H9 (cell line): ENCODE measurements at regions not wholly inside any gene's neighbourhood (a gene's known extent, or its start where the extent isn't known, plus 50 kb on each side); places are given as distances from the start of the nearest gene placed in this dataset.

Experiments used
- DNase-seq: peaks from one replicate; pipeline ENCODE4 v3.0.0-alpha.2; 2017
- H2AFZ ChIP-seq: one replicate; pipeline ENCODE4 v1.6.1; 2013; ENCODE audit warnings: mild to moderate bottlenecking, low read length, control low read depth, moderate library complexity
- H2AK5ac ChIP-seq: 2 replicates; pipeline ENCODE4 v1.6.1; 2013; ENCODE audit warnings: low read length, control low read depth, mixed read lengths; ENCODE audit not compliant: insufficient read length
- H2BK120ac ChIP-seq: one replicate; pipeline ENCODE4 v1.6.1; 2013; ENCODE audit warnings: low read depth, mild to moderate bottlenecking, low read length, control low read depth, inconsistent platforms; ENCODE audit not compliant: poor library complexity, severe bottlenecking
- H2BK12ac ChIP-seq: 2 replicates; pipeline ENCODE4 v1.6.1; 2013; ENCODE audit warnings: low read length, control low read depth, mixed read lengths, low read depth; ENCODE audit not compliant: insufficient read length
- H2BK15ac ChIP-seq: 2 replicates; pipeline ENCODE4 v1.6.1; 2013; ENCODE audit warnings: low read depth, low read length, control low read depth
- H2BK20ac ChIP-seq: one replicate; pipeline ENCODE4 v1.6.1; 2013; ENCODE audit warnings: low read depth, mild to moderate bottlenecking, low read length, control low read depth, inconsistent platforms; ENCODE audit not compliant: poor library complexity, severe bottlenecking
- H2BK5ac ChIP-seq: 2 replicates; pipeline ENCODE4 v1.6.1; 2013; ENCODE audit warnings: low read length, control low read depth, mixed read lengths; ENCODE audit not compliant: insufficient read length
- H3K14ac ChIP-seq: 2 replicates; pipeline ENCODE4 v1.6.1; 2013; ENCODE audit warnings: low read length, control low read depth; ENCODE audit not compliant: insufficient read depth
- H3K18ac ChIP-seq: 2 replicates; pipeline ENCODE4 v1.6.1; 2013; ENCODE audit warnings: low read depth, mild to moderate bottlenecking, mixed read lengths, low read length, control low read depth; ENCODE audit not compliant: insufficient read length
- H3K23ac ChIP-seq: 2 replicates; pipeline ENCODE4 v1.6.1; 2013; ENCODE audit warnings: low read length, control low read depth, mixed read lengths, low read depth; ENCODE audit not compliant: insufficient read length
- H3K23me2 ChIP-seq: 2 replicates; pipeline ENCODE4 v1.6.1; 2013; ENCODE audit warnings: low read depth, mild to moderate bottlenecking, mixed read lengths, low read length, control low read depth; ENCODE audit not compliant: insufficient read length, poor library complexity, severe bottlenecking
- H3K27ac ChIP-seq: 2 replicates; pipeline ENCODE4 v1.5.1; 2013; ENCODE audit warnings: low read length, control low read depth, mixed read lengths, low read depth; ENCODE audit not compliant: insufficient read length
- H3K27me3 ChIP-seq: 2 replicates; pipeline ENCODE4 v1.6.1; 2013; ENCODE audit warnings: low read length, control low read depth, inconsistent platforms; ENCODE audit not compliant: insufficient read depth
- H3K4ac ChIP-seq: 2 replicates; pipeline ENCODE4 v1.6.1; 2013; ENCODE audit warnings: low read depth, mild to moderate bottlenecking, control low read depth, inconsistent platforms, low read length, moderate library complexity
- H3K4me1 ChIP-seq: 2 replicates; pipeline ENCODE4 v1.6.1; 2013; ENCODE audit warnings: low read length, control low read depth, inconsistent platforms; ENCODE audit not compliant: insufficient read depth
- H3K4me2 ChIP-seq: 2 replicates; pipeline ENCODE4 v1.6.1; 2013; ENCODE audit warnings: low read length, control low read depth, mixed read lengths; ENCODE audit not compliant: insufficient read length, insufficient read depth
- H3K56ac ChIP-seq: 2 replicates; pipeline ENCODE4 v1.6.1; 2013; ENCODE audit warnings: low read depth, mild to moderate bottlenecking, mixed read lengths, low read length, control low read depth; ENCODE audit not compliant: insufficient read length
- H3K79me1 ChIP-seq: 2 replicates; pipeline ENCODE4 v1.6.1; 2013; ENCODE audit warnings: low read depth, mild to moderate bottlenecking, moderate library complexity, low read length, control low read depth, inconsistent platforms; ENCODE audit not compliant: insufficient read depth, poor library complexity, severe bottlenecking
- H3K79me2 ChIP-seq: 2 replicates; pipeline ENCODE4 v1.6.1; 2013; ENCODE audit warnings: low read length, control low read depth, inconsistent platforms; ENCODE audit not compliant: insufficient read depth
- H3K9ac ChIP-seq: 2 replicates; pipeline ENCODE4 v1.6.1; 2013; ENCODE audit warnings: low read length, control low read depth, mixed read lengths; ENCODE audit not compliant: insufficient read length; ENCODE audit errors: extremely low read depth
- H3K9me3 ChIP-seq: one replicate; pipeline ENCODE4 v1.6.1; 2013; ENCODE audit warnings: low read depth, low read length, inconsistent platforms; ENCODE audit not compliant: control insufficient read depth
- H3T11ph ChIP-seq: one replicate; pipeline ENCODE4 v1.6.1; 2013; ENCODE audit warnings: mild to moderate bottlenecking, low read length, control low read depth, inconsistent platforms
- H4K20me1 ChIP-seq: one replicate; pipeline ENCODE4 v1.6.1; 2013; ENCODE audit not compliant: control insufficient read depth, insufficient read length, insufficient read depth
- H4K5ac ChIP-seq: 2 replicates; pipeline ENCODE4 v1.6.1; 2013; ENCODE audit warnings: low read depth, mild to moderate bottlenecking, mixed read lengths, low read length, control low read depth; ENCODE audit not compliant: insufficient read length
- H4K8ac ChIP-seq: replicated peaks from 2 replicates; pipeline ENCODE4 v1.6.1; 2013; ENCODE audit warnings: low read length, control low read depth, mixed read lengths, low read depth; ENCODE audit not compliant: insufficient read length
- H4K91ac ChIP-seq: 2 replicates; pipeline ENCODE4 v1.6.1; 2013; ENCODE audit warnings: low read depth, mild to moderate bottlenecking, moderate library complexity, mixed read lengths, low read length, control low read depth; ENCODE audit not compliant: insufficient read length
- H3K27ac Mint-ChIP-seq, 3 experiments: 2 replicates in 2 of 3; 3 replicates in 1 of 3; pipeline ENCODE4 v1.8.0; 2020 to 2021; ENCODE audit warnings: mixed read lengths in 3 of 3, mild to moderate bottlenecking in 1 of 3, moderate library complexity in 1 of 3
- H3K27me3 Mint-ChIP-seq: 2 replicates; pipeline ENCODE4 v1.8.0; 2021; ENCODE audit warnings: low read depth, mild to moderate bottlenecking, moderate library complexity, mixed read lengths
- H3K36me3 Mint-ChIP-seq, 3 experiments: 2 replicates in 2 of 3; 3 replicates in 1 of 3; pipeline ENCODE4 v1.8.0; 2020 to 2021; ENCODE audit warnings: low read depth in 3 of 3, mixed read lengths in 3 of 3; ENCODE audit not compliant: insufficient read depth in 1 of 3
- H3K4me1 Mint-ChIP-seq, 2 experiments: 2 replicates each; pipeline ENCODE4 v1.8.0; 2020; ENCODE audit warnings: mixed read lengths in 2 of 2
- H3K4me3 Mint-ChIP-seq, 2 experiments: 2 replicates in 1 of 2; 3 replicates in 1 of 2; pipeline ENCODE4 v1.8.0; 2020 to 2021; ENCODE audit warnings: mild to moderate bottlenecking in 2 of 2, mixed read lengths in 2 of 2, moderate library complexity in 1 of 2
- H3K9me3 Mint-ChIP-seq, 2 experiments: 2 replicates in 1 of 2; 3 replicates in 1 of 2; pipeline ENCODE4 v1.8.0; 2020; ENCODE audit warnings: mild to moderate bottlenecking in 2 of 2, mixed read lengths in 2 of 2, moderate library complexity in 1 of 2
- WGBS: extraction: QIAGEN DNeasy Blood & Tissue Kit; methylation state at CpG from one replicate; pipeline ENCODE4 v1.1.7; 2013; ENCODE audit warnings: missing lambda C conversion rate, low lambda C conversion rate, mixed read lengths; ENCODE audit not compliant: insufficient read length; ENCODE audit errors: extremely low coverage; 5-methylcytosine and 5-hydroxymethylcytosine counted together
- TF ChIP-seq, protein P1 (sequence below): fragments of 200-600 bp; sonication (generic); conservative IDR thresholded peaks from 3 replicates; pipeline ENCODE4 v1.8.0; 2021; ENCODE audit warnings: antibody characterized with exemption, mild to moderate bottlenecking

DNA sequence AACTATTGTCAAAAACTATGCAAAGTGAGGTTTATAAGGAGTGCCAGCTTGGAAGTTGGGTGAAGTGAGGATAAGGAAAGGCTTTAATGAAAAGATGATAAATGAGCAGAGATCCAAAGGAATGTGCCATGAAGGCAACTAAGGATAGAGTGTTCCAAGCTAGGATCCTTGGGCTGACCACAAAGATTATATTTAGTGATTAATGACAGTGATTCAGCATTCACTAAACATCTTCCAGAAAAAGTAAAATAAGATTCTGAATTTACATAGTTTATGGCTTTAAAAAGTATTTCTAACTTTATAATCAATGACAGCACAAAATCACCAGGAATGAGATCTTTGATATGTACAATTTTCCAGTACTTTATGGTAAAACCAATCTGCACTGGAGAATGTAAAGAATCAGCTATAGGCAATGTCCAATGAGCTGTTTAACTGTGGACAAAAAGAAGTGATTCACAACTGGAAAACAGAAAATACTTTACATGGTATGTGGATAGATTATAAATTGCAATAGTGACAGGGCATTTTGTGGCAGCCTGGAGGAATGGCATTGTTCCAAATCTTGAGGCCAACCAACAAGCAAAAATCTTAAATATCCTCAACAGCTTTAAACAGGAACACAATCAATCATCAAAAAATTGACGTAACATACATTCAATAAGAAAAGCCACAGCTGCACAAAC, 91.2 kb upstream of the KCTD3 start:
- Histone ChIP-seq H3K9me3 (no peaks in the 10 kb centered on the region), H2BK20ac (no peak overlapping the region), H2BK12ac (no peak overlapping the region), H2BK5ac (no peak overlapping the region), H4K5ac (no peak overlapping the region), H3K18ac (no peak overlapping the region), H3K23me2 (no peaks in the 10 kb centered on the region), H2AK5ac (no peak overlapping the region), H4K91ac (no peak overlapping the region), H4K8ac (no peak overlapping the region), H3K9ac (no peak overlapping the region), H2AFZ (no peak overlapping the region), H3K79me1 (no peaks in the 10 kb centered on the region), H3K14ac (no peak overlapping the region), H3K4me1 (no peaks in the 10 kb centered on the region), H3K56ac (no peak overlapping the region), H3K27ac (no peak overlapping the region), H3T11ph (no peak overlapping the region), H4K20me1 (no peaks in the 10 kb centered on the region), H3K4me2 (no peak overlapping the region), H2BK15ac (no peak overlapping the region), H2BK120ac (no peak overlapping the region), H3K23ac (no peak overlapping the region), H3K27me3 (no peaks in the 10 kb centered on the region), H3K79me2 (no peaks in the 10 kb centered on the region), H3K4ac (no peak overlapping the region)
- Mint-ChIP-seq H3K36me3 (peaks cover 2 to 5% (median 4%) of the 10 kb centered on the region in 3 experiments; a peak in 3 of 7 replicates), H3K4me3 (no peak overlapping the region), H3K27ac (no peak overlapping the region), H3K9me3 (peaks cover 6 to 11% of the 10 kb centered on the region in 2 experiments; a peak in 4 of 5 replicates), H3K27me3 (no peaks in the 10 kb centered on the region), H3K4me1 (no peaks in the 10 kb centered on the region)
- no CpG with 5 or more reads among the region's 1 CpG for WGBS
- DNase-seq, result no peak
- TF ChIP-seq, protein P1, sequence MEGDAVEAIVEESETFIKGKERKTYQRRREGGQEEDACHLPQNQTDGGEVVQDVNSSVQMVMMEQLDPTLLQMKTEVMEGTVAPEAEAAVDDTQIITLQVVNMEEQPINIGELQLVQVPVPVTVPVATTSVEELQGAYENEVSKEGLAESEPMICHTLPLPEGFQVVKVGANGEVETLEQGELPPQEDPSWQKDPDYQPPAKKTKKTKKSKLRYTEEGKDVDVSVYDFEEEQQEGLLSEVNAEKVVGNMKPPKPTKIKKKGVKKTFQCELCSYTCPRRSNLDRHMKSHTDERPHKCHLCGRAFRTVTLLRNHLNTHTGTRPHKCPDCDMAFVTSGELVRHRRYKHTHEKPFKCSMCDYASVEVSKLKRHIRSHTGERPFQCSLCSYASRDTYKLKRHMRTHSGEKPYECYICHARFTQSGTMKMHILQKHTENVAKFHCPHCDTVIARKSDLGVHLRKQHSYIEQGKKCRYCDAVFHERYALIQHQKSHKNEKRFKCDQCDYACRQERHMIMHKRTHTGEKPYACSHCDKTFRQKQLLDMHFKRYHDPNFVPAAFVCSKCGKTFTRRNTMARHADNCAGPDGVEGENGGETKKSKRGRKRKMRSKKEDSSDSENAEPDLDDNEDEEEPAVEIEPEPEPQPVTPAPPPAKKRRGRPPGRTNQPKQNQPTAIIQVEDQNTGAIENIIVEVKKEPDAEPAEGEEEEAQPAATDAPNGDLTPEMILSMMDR, result no peak
